Keratinocyte (primary cell): ENCODE measurements at regions not wholly inside any gene's neighbourhood (a gene's known extent, or its start where the extent isn't known, plus 50 kb on each side); places are given as distances from the start of the nearest gene placed in this dataset.

Experiments
- DNase-seq: peaks from one replicate; pipeline ENCODE4 v3.0.0-alpha.2; 2011; ENCODE audit warnings: low read depth, missing footprints, low spot score
- FAIRE-seq: peaks from 2 replicates; lab custom pipeline; 2011; peaks lifted over from hg19 to GRCh38; lab: Jason Lieb, UNC
- H2AFZ ChIP-seq: 2 replicates; pipeline ENCODE4 v1.6.0; 2012; ENCODE audit warnings: low read length, control low read depth, inconsistent platforms; ENCODE audit not compliant: control insufficient read depth
- H3K27ac ChIP-seq: 2 replicates; pipeline ENCODE4 v1.5.1; 2011; ENCODE audit warnings: low read length; ENCODE audit not compliant: control insufficient read depth, insufficient read depth
- H3K27me3 ChIP-seq: 3 replicates; pipeline ENCODE4 v1.6.0; 2011; ENCODE audit warnings: low read length; ENCODE audit not compliant: control insufficient read depth, insufficient read depth; ENCODE audit errors: extremely low read depth
- H3K36me3 ChIP-seq, 2 experiments: 2 replicates in 1 of 2; 3 replicates in 1 of 2; pipeline ENCODE4 v1.5.1; 2011; ENCODE audit warnings: low read length in 2 of 2, mild to moderate bottlenecking in 1 of 2; ENCODE audit not compliant: control insufficient read depth in 2 of 2, insufficient read depth in 2 of 2; ENCODE audit errors: extremely low read depth in 1 of 2
- H3K4me1 ChIP-seq: 3 replicates; pipeline ENCODE4 v1.5.1; 2011; ENCODE audit warnings: low read length; ENCODE audit not compliant: control insufficient read depth, insufficient read depth; ENCODE audit errors: extremely low read depth
- H3K4me2 ChIP-seq: 3 replicates; pipeline ENCODE4 v1.6.0; 2011; ENCODE audit warnings: low read depth, low read length; ENCODE audit not compliant: control insufficient read depth, insufficient read depth; ENCODE audit errors: extremely low read depth
- H3K4me3 ChIP-seq, 3 experiments: fragments of 200-600 bp in 1 of 3; sonication (generic) in 1 of 3; 2 replicates in 2 of 3; 3 replicates in 1 of 3; pipeline ENCODE4 v1.5.1; 2011 to 2016; ENCODE audit warnings: low read length in 3 of 3, mild to moderate bottlenecking in 3 of 3, control low read depth in 2 of 3, inconsistent platforms in 1 of 3, low read depth in 1 of 3, mixed read lengths in 1 of 3, mixed run types in 1 of 3, moderate library complexity in 1 of 3; ENCODE audit not compliant: control insufficient read depth in 2 of 3, insufficient read depth in 2 of 3; ENCODE audit errors: extremely low read depth in 1 of 3
- H3K79me2 ChIP-seq: 2 replicates; pipeline ENCODE4 v1.6.0; 2012; ENCODE audit warnings: low read length; ENCODE audit not compliant: control insufficient read depth, insufficient read depth
- H3K9ac ChIP-seq: 3 replicates; pipeline ENCODE4 v1.6.0; 2011; ENCODE audit warnings: low read length; ENCODE audit not compliant: control insufficient read depth, insufficient read depth; ENCODE audit errors: extremely low read depth
- H3K9me1 ChIP-seq: 3 replicates; pipeline ENCODE4 v1.6.0; 2011; ENCODE audit warnings: low read length; ENCODE audit not compliant: control insufficient read depth, insufficient read depth; ENCODE audit errors: extremely low read depth
- H3K9me3 ChIP-seq: 2 replicates; pipeline ENCODE4 v1.5.1; 2012; ENCODE audit warnings: low read depth, low read length; ENCODE audit not compliant: control insufficient read depth
- H4K20me1 ChIP-seq: 3 replicates; pipeline ENCODE4 v1.6.0; 2011; ENCODE audit warnings: low read length; ENCODE audit not compliant: control insufficient read depth, insufficient read depth; ENCODE audit errors: extremely low read depth
- CTCF ChIP-seq, 3 experiments: IDR thresholded peaks in 1 of 3; conservative IDR thresholded peaks in 1 of 3; optimal IDR thresholded peaks in 1 of 3; 2 replicates in 2 of 3; 3 replicates in 1 of 3; pipeline versions ENCODE3 to v1.5.1; 2011; ENCODE audit warnings: low read length in 3 of 3, mild to moderate bottlenecking in 3 of 3, moderate library complexity in 2 of 3, control low read depth in 1 of 3, inconsistent platforms in 1 of 3; ENCODE audit not compliant: insufficient read depth in 2 of 3; ENCODE audit errors: extremely low read depth in 1 of 3
- EZH2 ChIP-seq: IDR thresholded peaks from one replicate; pipeline ENCODE4 v1.6.1; 2012; ENCODE audit warnings: inconsistent platforms, mild to moderate bottlenecking, low read length, moderate library complexity
- dilution Hi-C: fragments of 300-500 bp; cut with MboI; formaldehyde crosslinking; loops from one replicate; pipeline ENCODE4 v1.7.0; 2020; ENCODE audit warnings: low sequenced_read_pairs; ENCODE audit not compliant: extremely low pct_ligation_motif_present

DNA sequence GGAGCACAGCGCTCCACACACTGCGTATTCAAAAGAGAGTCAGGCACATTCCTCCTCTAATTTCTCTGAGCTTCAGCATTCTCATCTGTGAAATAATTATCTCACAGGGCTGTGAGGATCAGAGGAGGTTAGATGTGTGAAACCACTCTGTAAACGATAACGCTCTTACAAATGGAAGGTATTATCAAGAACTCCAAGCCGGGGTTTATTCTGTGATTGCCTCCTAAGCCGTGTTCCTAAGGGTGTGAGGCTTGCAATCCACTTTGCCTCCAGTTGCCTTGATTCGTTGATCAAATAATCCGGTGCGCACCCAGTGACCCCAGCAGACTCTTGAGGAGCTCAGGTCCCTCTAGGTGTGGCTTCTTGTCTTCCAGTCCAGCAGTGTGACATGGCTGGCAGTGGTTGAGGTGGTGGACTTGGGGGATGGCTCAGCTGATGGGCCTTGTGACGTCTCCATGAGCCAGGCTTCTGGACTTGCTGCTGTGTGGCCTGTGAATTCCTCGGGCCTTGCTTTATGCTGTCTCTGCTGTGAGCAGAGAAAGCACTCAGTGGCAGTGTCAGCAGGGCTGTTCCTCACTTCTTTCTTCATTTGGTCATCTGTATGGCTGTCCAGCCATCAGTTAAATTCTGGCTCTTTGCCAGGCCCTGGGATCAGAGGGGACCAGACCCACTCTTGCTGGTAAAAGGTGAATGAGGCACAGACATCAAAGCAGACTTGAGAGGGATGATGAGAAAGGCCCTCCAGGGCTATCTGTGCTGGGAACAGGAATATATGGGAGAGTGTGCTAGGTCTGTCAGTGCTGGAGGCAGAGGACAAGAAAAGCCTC lies 71.0 kb downstream of the SLC25A47 start:
- dilution Hi-C loops: no loop called here
- Histone ChIP-seq H2AFZ (no peak overlapping the region), H3K4me2 (no peak overlapping the region), H3K36me3 (peaks cover 0 to 3% of the 10 kb centered on the region in 2 experiments), H3K4me1 (peaks cover 9% of the 10 kb centered on the region), H4K20me1 (no peaks in the 10 kb centered on the region), H3K27me3 (no peaks in the 10 kb centered on the region), H3K4me3 (no peak overlapping the region), H3K9me3 (peaks cover 2% of the 10 kb centered on the region), H3K9ac (no peak overlapping the region), H3K9me1 (no peaks in the 10 kb centered on the region), H3K27ac (no peak overlapping the region), H3K79me2 (no peaks in the 10 kb centered on the region)
- no peak for DNase-seq
- FAIRE-seq: no peak
- TF ChIP-seq EZH2 (no peak), CTCF (optimal IDR thresholded peaks at IDR 0.05 in 1 of 3, IDR thresholded peaks at IDR 0.05 in 1 of 3, conservative IDR thresholded peaks at IDR 0.05 in 1 of 3; ENCODE audit: extremely low read depth in 1 of 3, insufficient read depth in 2 of 3, low read length in 3 of 3) (no peak)

DNA sequence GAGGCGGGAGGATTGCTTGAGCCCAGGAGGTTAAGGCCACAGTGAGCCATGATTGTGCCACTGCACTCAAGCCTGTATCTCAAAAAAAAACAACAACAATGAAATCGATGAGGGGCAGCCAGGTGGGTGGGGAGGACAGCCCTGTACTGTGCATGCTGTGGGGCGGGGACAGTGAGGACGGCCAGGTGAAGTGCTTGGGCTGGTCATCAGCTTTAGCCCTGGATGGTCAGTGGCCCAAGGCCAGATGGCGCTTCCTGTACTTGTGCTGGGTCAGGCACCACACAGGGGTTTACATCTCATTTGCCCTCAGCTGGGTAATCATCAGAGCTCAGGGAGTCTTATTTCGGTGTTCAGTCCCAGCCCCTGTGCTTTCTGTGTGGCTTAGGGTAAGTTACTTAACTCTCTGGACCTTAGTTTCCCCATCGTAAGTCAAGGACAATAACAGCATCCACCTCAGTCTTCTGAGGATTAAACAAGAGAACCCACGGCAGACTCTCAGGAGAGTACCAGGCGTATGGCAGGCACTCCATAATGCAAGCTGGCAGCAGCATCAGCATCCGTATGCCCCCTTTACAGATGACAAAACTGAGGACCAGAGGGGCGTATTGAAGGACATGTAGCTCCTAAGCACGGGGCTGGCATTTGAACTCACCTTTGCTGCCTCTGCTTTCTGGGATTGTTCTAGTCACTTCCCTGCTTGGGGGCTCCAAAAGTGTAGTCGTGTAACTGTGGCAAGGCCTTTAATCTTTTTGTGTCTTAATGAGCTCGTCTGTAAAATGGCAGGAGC lies 71.9 kb downstream of the SLC25A47 start:
- H3K27ac ChIP-seq: no peak overlapping the region
- no peaks in the 10 kb centered on the region for H3K9me1 ChIP-seq
- H3K4me2 ChIP-seq: no peak overlapping the region
- no peak overlapping the region for H3K9ac ChIP-seq
- DNase-seq (no peak), FAIRE-seq (no peak)
- peaks cover 2% of the 10 kb centered on the region for H3K9me3 ChIP-seq
- dilution Hi-C loops: no loop called here
- H3K79me2 ChIP-seq: no peaks in the 10 kb centered on the region
- TF ChIP-seq EZH2 (no peak), CTCF (optimal IDR thresholded peaks at IDR 0.05 in 1 of 3, IDR thresholded peaks at IDR 0.05 in 1 of 3, conservative IDR thresholded peaks at IDR 0.05 in 1 of 3; ENCODE audit: extremely low read depth in 1 of 3, insufficient read depth in 2 of 3, low read length in 3 of 3) (no peak)
- H3K36me3 ChIP-seq: no peaks in the 10 kb centered on the region
- H3K4me3 ChIP-seq: no peak overlapping the region
- H3K27me3 ChIP-seq: no peaks in the 10 kb centered on the region
- H2AFZ ChIP-seq: no peak overlapping the region
- no peaks in the 10 kb centered on the region for H4K20me1 ChIP-seq
- H3K4me1 ChIP-seq: peaks cover 9% of the 10 kb centered on the region
